Fibroblast of skin of abdomen (primary cell): ENCODE measurements at regions not wholly inside any gene's neighbourhood (a gene's known extent, or its start where the extent isn't known, plus 50 kb on each side); places are given as distances from the start of the nearest gene placed in this dataset.

ENCODE experiments used
- DNase-seq: peaks from one replicate; pipeline ENCODE4 v3.0.0-alpha.2; 2013

DNA sequence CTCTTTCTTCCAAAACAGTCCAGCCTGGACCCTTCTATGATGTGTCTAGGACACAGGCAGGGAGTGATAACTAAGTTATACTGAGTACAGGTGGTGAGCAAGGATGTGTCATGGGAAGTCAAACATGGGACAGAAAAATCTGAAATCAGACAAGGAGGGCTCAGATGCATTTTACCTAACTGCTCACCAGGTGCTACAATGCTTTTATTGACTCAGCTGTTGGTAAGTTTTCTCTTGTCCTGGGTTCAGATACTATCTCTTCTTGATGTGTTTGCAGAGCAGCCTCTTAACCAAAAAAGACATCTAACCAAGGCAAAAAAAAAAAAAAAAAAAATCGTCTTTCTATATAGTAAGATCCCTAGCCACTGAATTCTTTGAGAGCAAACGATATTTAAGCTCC lies 378.6 kb downstream of the VPS13C start:
- DNase-seq = no peak

GRCh38 chr15:61681038-61681418 lies 379.2 kb downstream of the VPS13C start:
- DNase-seq = no peak

DNA sequence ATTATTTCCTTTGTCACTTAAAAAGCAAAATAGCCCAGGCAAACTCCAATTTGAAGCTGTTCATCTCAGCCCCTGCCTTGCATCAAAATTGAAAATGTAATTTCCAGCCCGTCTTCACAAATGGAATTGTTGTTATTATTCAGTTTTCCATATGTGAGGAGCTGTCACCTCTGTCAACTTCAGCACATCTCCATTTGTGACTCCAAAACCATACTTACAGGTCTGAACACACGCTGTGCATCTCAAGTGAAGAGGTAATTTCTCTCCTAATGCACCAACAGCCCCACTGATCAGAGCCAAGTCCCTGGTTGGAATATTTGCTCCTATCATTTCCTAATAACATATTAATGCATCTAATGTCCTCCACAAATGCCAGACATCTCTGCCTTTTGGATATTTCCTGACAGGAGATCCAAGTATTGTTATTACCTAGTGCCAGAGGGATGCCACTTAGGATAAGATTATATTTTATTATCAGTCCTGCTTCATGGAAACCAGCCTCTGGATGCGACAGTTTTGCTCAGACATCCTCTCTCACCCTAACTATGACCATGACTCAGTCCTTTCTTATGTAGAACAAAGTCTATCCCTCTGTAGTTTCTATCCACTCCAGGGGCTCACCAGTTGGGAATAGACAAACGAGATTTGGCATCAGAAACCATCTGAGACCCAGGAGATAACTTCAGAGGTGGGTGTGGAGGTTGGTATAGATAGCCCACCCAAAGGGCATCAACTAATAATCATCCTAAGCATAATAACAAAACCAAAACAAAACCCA lies 379.8 kb downstream of the VPS13C start:
- DNase-seq = no peak

DNA sequence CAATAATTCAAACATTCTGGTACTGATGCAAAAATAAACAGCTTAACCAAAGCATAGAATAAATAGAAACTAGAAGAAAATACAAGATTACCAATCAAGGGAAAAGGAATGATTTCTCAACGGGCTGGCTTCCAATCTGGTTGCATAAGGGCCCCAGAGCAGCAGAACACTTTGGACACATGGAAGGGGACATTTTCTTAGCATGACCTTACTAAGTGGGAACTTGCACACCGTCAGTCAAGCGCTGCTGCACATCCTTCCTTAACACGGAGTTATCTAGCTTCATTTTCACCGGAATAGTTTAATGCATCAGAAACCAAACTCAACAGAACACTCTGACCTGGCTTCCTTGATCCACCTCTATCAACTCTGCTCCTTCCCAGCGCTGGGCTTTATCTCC lies 388.5 kb downstream of the VPS13C start:
- no peak for DNase-seq

DNA sequence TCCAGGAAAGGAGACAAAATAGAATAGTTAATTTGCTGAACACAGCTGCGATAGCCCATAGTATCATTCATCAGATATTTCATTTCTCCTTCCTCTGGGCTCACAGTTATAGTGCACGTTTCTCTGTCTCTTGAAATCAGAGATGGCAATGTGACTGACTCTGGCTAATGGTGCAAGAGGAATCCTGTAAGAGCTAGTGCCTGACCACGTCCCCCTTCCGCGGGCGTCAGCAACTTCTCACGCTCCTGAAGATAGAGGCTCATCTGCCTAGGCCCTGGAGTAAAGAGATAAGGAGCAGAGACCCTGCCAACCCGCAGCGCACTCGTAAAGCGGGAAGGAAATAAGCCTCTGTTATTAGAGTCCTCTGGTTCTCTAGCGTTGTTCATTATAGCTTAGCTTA lies 391.8 kb downstream of the VPS13C start:
- no peak for DNase-seq

DNA sequence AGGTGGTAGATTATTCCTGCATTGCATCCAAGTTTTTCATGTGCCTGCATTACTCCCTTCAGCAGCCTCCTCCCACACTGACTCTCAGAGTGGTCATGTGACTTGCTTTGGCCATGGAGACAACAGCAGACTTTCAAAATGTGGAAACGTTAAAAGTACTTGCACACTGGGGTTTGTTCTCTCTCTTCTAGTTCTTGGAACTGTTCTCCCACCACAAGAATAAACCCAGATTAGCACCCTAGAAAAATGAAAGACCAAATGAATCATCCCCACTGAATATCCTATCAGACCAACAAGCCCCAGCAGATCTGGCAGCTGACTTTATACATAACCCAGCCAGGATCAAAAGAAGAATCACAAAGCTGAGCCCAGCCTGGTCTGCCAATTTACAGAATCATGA lies 398.5 kb downstream of the VPS13C start:
- no peak for DNase-seq

DNA sequence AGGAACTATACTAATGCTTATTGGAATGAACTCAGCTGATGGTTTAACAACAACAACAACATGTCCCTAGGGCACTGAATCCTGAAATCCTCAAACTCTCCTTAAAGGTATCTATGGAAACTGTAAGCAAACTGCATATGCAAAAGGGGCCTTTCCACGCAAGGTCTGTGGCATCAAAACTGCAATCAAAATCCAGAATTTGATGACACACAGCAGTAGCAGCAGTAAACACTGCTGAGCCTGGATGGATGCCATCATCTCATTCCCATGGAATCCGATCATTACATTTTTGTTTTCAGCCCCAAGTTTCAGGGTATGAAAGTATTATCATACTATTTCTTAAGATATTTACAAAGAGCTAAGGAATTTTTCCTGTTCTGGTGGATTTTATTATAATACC lies 399.7 kb downstream of the VPS13C start:
- peak; percentile 82 for DNase-seq

DNA sequence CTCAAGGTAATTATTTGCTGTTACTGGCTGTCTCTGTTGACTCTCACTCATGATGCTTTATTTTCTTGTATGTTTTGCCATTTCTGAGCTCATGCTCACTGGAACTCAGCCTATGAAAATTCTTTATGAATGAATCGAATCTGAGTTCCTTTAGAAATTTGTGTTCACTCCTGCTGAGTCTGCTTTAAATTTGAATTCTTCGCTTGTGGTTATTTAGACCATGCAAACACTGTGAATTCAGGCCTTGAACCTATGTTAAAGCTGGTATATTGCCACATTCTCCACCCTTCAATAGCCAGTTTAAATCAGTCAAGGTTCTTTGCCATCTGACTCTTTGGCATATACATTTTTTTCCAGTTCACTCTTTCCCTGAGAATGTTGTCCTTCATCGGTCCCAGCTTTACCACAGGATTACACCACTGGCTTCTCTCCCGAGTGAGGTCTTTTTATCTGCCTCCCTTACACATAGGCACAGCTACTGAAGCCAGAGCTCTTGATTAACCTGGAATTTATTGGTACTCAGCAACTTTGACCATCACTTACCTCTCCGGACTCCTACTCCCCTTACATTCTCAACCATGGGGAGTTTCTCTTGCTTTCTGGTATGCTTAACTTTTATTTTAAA lies 400.6 kb downstream of the VPS13C start:
- peak; percentile 74 for DNase-seq

DNA sequence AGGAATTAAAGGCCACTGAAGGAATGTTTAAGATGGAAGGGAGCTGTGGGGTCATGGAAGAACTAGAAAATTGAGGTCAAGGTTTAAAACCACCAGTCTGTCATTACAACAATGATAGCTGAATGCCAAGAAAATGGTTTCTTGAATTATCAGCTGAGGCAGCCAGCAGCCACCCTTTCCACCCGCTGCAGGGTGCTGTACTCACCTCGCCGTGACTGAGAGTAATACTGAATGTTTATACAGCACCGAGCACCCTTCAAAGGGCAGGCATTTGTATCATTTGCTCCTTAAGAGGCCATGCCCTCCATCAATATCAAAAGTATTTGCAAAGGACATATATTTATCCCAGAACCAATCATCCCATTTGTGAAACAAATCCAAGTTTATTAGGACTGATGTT lies 402.8 kb downstream of the VPS13C start:
- no peak for DNase-seq

DNA sequence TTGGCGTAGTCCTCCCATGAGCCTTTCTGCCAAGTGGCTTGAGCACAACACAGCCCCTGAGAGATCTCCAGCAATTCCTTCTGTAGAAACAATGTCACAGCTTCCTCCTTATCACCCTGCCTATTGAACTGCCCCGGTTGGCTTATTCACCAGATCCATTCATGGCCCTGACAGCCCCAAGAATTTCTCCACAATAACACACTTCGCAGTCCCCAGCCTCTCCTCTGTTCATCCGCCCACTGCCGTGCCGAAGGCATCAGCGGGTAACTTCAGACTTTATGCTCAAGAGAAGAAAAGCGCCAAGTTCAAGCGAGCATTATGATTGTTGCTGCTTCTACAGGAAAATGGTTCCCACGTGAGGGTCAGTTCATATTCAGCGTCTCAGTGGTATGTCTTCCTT lies 403.9 kb downstream of the VPS13C start:
- DNase-seq = no peak

GRCh38 chr15:61655881-61656280 lies 404.4 kb downstream of the VPS13C start:
- no peak for DNase-seq

- DNase-seq = no peak
Observed at GRCh38 chr15:61654918-61655317, 405.3 kb downstream of the VPS13C start.

DNA sequence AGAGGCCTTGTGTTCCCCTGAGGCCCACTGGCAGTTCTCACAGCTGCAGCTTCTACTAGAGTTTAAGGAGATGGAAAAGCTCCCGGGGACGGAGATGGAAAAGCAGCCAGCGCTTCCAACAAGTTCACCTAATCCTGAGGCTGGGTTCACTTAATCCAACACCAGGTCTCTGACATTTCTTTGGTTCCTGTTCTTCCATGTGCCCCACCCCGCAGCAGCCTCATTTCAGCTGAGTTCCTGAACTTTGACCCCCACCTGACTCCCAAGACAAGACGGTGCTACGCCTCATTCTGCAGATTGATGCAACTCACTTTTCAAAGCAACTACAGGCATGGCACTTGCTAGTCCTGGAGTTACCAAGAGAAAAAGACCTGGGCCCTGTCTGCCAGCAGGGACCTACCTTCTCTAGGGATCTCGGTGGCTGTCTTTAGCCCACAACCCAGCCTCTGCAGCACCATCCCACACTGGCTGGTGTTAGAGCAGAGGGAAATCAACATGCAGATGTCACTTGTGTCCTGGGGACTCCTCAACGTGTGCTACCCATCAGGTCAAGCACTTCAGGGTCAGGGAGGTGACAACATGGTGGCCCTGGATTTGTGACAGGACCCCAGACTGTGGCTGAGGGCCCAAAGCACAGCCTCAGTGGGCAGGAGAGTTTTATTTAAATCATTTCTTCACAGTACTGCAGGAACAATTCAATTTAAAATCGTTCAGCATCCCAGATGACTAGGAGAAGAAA lies 406.1 kb downstream of the VPS13C start:
- no peak for DNase-seq

GRCh38 chr15:61653110-61653509 lies 407.1 kb downstream of the VPS13C start:
- no peak for DNase-seq

GRCh38 chr15:61651267-61651666 lies 409.0 kb downstream of the VPS13C start:
- no peak for DNase-seq

DNA sequence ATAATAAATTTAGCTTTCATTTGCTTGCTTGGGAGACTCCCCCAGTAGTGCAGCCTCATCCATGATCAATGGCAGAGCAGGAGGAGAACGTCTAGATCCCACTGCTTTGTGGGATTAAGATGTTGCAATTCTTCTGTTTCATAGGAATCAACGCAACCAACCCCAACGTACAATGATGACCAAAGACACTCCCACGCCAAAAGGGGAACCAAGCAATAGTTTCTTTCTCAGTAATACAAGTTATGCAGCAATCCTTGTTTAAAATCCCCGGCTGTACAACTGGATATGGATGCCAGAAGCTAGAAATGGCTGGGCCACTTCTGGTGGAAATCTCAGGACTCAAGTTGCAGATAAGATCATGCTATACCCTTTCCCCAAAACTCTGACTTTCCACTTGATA lies 411.2 kb downstream of the VPS13C start:
- no peak for DNase-seq

- DNase-seq = no peak
Observed at GRCh38 chr15:61644550-61644949, 415.4 kb upstream of the RORA start.

DNA sequence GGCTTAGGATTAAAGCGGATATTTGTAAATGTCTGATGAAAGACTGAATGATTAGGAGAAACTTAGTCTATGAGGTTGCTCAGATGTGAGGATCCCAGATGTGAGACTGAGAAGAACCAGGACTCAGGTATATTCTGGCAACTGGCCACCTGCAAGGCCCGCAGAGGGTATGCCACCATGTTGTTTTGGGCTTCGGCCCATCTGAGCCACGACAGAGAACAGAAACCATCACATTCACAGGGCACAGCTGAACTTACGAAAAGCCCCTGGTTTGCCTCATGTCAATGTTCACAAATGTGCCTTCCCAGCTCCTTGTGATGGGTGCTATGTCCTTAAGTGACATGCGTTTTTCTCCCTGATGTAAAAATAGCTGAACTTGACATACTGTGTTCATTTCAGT lies 412.5 kb upstream of the RORA start:
- no peak for DNase-seq

GRCh38 chr15:61640756-61641155 lies 411.7 kb upstream of the RORA start:
- DNase-seq = no peak

GRCh38 chr15:61639491-61639890 lies 410.4 kb upstream of the RORA start:
- no peak for DNase-seq

DNA sequence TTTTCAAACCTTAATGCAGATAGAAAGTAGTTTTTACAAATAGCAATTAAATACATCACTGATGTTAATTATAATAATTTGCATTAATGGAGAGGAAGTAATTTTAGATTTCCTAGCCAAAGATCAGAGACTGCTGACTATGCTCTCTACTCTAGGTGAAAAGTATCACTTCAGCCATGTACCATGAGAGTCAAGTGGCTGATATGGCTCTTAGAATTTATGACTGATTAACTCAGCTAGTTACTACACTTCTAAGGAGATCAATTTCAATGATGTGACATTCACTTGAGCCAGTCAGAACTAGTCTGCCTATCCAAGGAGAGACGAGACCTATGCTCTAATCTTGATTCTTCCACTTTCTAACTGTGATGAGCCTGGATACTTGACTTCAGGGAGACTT lies 405.7 kb upstream of the RORA start:
- DNase-seq = no peak

DNA sequence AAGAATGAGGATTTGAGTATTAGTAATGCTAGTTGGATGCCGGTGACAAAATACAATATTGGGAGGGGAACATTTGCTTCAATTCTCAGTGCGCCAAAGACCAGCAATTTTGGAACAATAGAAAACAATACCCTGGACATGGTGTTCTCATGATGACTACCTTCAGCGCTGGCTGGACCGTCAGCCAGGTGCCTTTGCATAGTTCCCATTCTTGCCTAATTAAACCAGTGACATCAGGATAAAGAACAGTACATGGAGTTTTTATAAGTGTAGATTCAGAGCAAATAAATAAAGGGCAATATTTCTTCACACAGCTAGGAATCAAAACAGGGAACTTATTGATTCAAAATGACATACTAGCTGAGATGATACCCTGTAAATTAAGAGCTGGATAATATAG lies 404.8 kb upstream of the RORA start:
- DNase-seq = no peak

DNA sequence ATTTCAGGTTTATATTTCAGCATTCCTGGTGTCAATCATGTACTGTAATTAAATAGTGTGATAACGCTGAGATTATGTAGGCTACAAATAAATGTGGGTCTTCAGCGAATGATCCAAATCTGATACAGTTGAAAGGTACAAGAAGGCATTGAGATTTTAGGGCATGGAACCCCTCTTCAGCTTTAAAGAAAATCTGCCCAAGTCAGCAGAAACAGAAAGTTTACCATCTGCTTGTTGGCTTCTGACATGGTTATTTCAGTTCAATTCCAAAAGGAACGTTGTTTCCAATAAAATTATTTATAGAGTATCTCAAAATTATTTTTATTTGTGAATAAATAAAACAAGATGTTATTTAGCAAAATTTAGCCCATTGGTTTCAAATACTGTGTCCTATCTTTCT lies 400.2 kb upstream of the RORA start:
- no peak for DNase-seq

DNA sequence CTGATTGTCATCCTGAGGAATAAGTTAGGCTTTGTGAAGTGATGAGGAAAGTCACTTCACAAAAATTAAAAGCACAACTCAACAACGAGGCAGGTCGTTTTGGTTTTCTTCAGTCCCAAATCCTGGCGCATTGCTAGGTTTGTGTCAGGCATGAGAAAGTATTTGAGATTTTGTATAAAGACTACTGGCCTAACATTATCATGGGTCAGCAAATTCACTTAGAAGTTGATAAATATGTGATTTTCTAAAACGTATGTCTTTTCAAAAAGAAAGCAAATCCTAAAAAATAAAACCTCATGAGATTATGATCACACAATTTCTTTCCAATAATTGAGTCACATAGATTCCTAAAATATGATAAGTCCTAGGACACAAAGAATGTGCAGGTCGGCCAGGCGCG lies 395.8 kb upstream of the RORA start:
- DNase-seq = no peak
